ENCODE measurements at regions not wholly inside any gene's neighbourhood (a gene's known extent, or its start where the extent isn't known, plus 50 kb on each side); places are given as distances from the start of the nearest gene placed in this dataset.

DNA sequence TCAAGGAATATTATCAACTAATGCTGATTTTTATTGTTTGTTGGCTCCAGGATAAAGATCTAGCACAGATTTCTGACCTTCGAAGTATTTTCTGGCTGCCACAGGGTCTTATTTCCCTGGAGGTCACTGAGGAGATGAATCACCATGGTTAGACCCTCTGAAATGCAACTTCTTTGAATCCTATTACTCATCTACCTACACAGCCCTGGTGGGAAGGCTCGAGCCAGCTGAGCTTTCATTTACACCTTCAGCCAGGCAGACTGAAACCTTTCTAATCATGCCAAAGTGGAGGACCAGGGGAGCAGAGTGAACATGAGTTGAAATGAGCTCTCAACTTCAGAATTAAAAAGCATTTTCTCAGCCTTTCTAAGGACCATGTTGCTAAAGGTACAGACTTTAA lies 130.5 kb downstream of the SMIM20 start:
- no peak overlapping the region for H3K4me3 ChIP-seq (ENCODE audit: low read depth, low read length)
- DNase-seq (ENCODE audit: low read depth): no peak
- TF ChIP-seq, protein P1, sequence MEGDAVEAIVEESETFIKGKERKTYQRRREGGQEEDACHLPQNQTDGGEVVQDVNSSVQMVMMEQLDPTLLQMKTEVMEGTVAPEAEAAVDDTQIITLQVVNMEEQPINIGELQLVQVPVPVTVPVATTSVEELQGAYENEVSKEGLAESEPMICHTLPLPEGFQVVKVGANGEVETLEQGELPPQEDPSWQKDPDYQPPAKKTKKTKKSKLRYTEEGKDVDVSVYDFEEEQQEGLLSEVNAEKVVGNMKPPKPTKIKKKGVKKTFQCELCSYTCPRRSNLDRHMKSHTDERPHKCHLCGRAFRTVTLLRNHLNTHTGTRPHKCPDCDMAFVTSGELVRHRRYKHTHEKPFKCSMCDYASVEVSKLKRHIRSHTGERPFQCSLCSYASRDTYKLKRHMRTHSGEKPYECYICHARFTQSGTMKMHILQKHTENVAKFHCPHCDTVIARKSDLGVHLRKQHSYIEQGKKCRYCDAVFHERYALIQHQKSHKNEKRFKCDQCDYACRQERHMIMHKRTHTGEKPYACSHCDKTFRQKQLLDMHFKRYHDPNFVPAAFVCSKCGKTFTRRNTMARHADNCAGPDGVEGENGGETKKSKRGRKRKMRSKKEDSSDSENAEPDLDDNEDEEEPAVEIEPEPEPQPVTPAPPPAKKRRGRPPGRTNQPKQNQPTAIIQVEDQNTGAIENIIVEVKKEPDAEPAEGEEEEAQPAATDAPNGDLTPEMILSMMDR (IDR thresholded peaks at IDR 0.05; ENCODE audit: insufficient read depth, low read length): no peak

DNA sequence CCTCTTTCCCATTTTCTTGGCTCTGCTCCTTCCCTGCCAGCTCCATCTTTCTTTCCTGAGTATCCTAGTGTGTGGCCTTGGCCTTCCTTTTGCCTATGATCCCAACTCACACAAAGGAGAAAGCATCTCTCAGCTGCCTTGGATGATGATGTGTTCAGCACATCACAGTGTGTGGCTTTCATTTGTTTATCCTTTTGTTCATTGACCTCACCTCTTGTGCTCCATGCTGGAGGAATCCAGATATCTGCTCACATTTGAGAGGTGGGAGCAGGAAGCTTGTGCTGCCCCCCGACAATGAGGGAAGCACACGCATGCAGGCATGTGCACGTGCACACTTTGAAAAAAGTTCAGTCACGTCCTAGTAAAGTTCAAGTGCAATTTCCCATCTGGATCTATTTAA lies 131.0 kb downstream of the SMIM20 start:
- no peak overlapping the region for H3K4me3 ChIP-seq (ENCODE audit: low read depth, low read length)
- DNase-seq (ENCODE audit: low read depth): no peak
- TF ChIP-seq, protein P1 (IDR thresholded peaks at IDR 0.05; ENCODE audit: insufficient read depth, low read length): no peak

DNA sequence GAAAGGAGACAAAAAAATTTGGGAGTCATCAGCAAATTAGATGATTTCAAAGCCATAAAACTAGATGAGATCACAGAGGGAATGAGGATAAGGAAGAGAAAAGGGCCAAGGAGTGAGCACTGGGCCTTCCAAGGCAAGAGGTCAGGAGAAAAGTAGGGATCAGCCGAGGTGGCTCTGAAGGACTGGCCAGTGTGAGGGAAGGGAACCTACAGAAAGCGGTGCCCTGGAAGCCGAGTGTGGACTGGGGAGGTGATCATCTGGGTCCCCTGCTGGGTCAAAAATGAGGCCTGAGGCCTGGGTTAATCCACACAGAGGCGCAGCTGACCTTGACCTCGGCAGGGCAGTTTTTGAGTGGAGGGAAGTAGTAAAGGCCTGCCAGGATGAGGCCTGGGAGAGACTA lies 133.8 kb downstream of the SMIM20 start:
- no peak overlapping the region for H3K4me3 ChIP-seq (ENCODE audit: low read depth, low read length)
- no peak for DNase-seq (ENCODE audit: low read depth)
- TF ChIP-seq, protein P1 (IDR thresholded peaks at IDR 0.05; ENCODE audit: insufficient read depth, low read length): no peak

DNA sequence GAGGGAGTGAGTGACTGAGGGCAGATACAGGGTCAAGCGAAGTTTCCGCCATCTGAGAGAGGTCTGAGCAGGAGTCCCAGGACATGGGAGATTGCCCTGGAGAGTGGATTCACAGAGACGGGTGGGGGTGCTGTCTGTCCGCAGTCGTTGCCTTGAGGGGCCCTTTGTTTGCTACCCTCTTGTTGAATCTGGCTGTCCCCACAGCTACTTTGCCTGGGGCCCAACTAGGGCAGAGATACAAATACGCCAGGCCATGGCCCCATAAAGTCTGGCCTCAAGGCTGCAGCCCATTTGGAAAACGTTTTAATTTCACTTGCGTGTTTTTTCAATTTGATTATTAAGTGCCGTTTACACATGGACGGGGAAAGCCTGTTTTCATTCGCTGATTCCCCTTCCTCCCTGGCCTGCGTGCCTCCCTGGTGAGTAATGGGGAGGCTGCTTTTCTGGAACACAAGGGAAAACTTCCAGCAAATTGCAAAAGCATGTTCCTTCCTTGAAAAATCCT lies 134.4 kb downstream of the SMIM20 start:
- H3K4me3 ChIP-seq (ENCODE audit: low read depth, low read length): no peak overlapping the region
- DNase-seq (ENCODE audit: low read depth): peak; percentile 96
- TF ChIP-seq, protein P1 (IDR thresholded peaks at IDR 0.05; ENCODE audit: insufficient read depth, low read length): no peak

DNA sequence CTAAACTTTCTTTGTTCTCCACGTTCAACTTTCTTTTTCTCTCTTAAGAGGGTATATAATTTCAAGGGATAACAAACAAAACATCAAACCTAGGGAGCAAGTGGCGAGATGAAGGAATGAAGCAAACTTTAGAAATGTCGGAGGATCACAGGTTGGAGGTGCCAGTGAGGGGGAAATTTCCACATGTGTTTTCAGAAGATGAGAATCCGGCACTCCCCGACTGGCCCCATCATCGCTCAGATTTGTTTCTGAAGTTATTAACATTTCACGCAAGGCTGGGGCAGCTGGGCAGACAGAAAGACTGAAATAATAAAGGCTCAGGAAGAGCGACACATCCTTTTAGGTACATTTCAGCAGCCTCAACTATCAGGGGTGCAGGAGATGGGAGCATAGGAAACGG lies 134.9 kb downstream of the SMIM20 start:
- DNase-seq (ENCODE audit: low read depth): no peak
- H3K4me3 ChIP-seq (ENCODE audit: low read depth, low read length): peak overlapping the region; percentile 14
- TF ChIP-seq, protein P1 (IDR thresholded peaks at IDR 0.05; ENCODE audit: insufficient read depth, low read length): no peak

DNA sequence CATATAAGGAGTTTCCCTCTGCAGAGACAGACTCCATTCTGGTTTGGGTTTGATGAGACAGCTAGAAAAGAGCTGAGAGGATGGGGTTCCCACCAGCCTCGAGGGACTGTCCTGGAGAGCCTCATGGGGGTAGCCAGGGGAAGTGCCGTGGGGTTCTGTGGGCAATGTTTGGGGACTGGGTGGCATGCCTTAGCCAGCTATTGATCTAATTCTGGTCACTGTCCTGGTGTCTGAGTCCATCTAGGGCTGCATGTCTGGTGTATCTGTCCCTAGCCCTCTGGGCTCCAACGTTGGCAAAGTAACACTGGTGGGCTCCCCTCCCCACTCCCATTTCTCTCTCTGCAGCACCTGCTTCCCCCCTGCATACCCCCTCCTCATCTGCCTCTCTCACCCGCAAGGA lies 135.4 kb downstream of the SMIM20 start:
- TF ChIP-seq, protein P1 (IDR thresholded peaks at IDR 0.05; ENCODE audit: insufficient read depth, low read length): no peak
- no peak overlapping the region for H3K4me3 ChIP-seq (ENCODE audit: low read depth, low read length)
- no peak for DNase-seq (ENCODE audit: low read depth)

DNA sequence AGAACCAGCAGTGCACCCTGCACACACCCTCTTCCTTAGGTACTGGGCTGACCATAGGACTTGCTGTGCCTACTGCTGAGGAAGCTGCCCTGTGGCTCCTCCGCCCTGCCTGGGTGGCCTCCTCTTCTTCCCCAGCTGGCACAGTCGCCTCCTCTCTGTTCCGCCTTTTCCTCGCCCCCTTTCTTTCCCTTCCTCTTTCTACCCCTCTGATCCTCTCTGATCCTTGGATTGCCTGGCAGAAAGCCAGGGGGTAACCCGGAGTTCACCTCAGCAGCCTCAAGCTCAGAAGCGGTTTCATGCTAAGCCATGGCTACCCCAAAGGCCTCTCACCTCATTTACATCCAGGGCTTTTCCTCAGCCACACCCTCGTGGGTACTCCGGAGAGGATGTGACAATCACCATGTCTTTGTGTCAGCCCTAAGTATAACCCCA lies 136.2 kb downstream of the SMIM20 start:
- TF ChIP-seq, protein P1 (IDR thresholded peaks at IDR 0.05; ENCODE audit: insufficient read depth, low read length): no peak
- no peak overlapping the region for H3K4me3 ChIP-seq (ENCODE audit: low read depth, low read length)
- DNase-seq (ENCODE audit: low read depth): no peak
